ENCODE measurements at regions not wholly inside any gene's neighbourhood (a gene's known extent, or its start where the extent isn't known, plus 50 kb on each side); places are given as distances from the start of the nearest gene placed in this dataset.

- TF ChIP-seq CTCF (IDR thresholded peaks at IDR 0.05; ENCODE audit: poor library complexity, severe bottlenecking) (no peak), POLR2AphosphoS5 (IDR thresholded peaks at IDR 0.05) (no peak), EZH2 (IDR thresholded peaks at IDR 0.05; ENCODE audit: borderline replicate concordance, insufficient read depth, low read length, poor library complexity, severe bottlenecking) (no peak), RAD21 (conservative IDR thresholded peaks at IDR 0.05) (no peak), SMC3 (conservative IDR thresholded peaks at IDR 0.05; ENCODE audit: poor library complexity) (no peak), REST (IDR thresholded peaks at IDR 0.05; ENCODE audit: borderline replicate concordance) (no peak), EP300 (conservative IDR thresholded peaks at IDR 0.05; ENCODE audit: poor library complexity, severe bottlenecking) (no peak), MXI1 (conservative IDR thresholded peaks at IDR 0.05; ENCODE audit: poor library complexity, severe bottlenecking) (no peak), TAF1 (IDR thresholded peaks at IDR 0.05; ENCODE audit: low read depth) (no peak)
Observed at GRCh38 chr6:141402489-141402888, 730.2 kb upstream of the GJE1 start.

Data from neural cell (in vitro differentiated cells).